NOMO-1 treated with dmso at 0.1 percent for 144 hours (cell line): ENCODE measurements at regions not wholly inside any gene's neighbourhood (a gene's known extent, or its start where the extent isn't known, plus 50 kb on each side); places are given as distances from the start of the nearest gene placed in this dataset.
"Not testable (repeated sequence)": the region's sequence is repeated elsewhere in the genome, so short reads cannot be mapped to it uniquely, and the experiment has no call there.

Experiments used
- DNase-seq: peaks from one replicate; lab custom pipeline; 2025; ENCODE audit not compliant: unreplicated experiment; lab: John Stamatoyannopoulos, UW

DNA sequence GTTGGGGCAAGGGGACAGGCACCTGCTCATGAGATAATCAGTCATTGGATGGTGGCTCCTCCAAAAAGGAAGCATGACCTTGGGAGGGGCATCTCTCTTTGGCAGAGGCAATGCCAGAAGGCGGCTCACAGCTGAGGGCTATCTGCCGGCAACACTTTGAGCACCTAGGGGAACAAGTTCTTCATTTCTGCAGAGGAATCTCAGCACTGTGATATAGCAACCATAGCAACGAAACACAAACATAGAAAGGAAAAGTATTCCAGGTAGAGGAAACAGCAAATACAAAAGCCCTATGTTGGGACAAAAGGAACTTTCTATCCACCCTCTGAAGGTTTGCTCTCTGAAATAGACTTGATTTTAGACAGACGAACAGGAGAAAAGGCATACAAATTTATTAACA lies 89.1 kb upstream of the NEDD4L start:
- DNase-seq = no peak

DNA sequence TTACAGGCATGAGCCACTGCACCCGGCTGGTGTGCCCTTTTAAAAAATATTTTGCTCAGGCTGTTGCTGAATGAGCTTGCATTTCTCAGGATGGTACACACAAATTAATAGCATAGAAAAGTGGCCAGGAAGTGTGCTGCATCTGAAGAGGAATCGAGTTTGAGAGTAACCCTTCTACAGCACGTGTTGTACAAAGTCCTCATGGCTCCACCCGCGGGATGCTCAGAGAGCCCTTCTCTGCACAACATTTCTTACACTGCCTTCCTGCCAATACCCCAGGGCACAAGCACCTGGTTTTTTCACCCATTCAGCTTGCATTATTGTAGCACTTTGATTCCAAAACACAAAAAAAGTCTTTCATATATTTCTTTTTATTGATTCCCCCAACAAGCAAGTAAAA lies 90.1 kb upstream of the NEDD4L start:
- DNase-seq = no peak

DNA sequence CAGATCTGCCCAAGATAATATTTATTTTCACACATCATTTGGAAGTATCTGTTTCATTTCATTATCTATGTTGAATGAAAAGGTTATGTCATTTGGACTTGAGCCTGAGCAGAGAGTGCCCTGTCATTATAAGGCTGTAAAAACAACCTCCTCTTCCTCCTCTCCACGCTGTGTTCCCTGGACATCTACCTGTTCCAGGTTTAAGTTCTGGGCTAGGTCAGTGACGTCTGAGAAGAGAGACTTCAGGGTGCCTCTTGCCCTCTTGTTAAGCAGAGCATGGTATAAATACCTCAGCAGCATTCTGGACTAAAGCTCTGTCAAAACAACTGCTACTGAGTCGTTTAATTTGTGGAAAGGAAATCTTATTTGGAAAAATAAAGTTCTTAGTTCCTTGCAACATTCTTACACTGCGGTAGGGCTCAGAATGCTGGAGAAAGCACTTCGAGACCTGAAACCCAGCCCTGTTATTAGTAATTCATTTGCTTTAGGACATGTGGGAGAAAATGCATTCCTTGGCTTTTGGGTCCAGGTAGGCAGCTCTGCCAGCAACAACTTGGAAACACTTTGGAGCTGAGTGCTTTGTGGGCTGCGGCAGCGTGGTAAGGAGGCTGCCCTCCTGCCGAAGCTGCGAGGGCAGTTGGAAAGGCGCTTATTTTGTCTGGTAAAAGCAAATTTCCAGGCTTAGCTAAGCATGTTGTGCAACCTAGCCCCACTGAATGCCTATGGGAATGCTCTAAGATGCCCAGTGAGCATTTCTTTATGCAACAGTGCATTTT lies 91.8 kb upstream of the NEDD4L start:
- DNase-seq = no peak

DNA sequence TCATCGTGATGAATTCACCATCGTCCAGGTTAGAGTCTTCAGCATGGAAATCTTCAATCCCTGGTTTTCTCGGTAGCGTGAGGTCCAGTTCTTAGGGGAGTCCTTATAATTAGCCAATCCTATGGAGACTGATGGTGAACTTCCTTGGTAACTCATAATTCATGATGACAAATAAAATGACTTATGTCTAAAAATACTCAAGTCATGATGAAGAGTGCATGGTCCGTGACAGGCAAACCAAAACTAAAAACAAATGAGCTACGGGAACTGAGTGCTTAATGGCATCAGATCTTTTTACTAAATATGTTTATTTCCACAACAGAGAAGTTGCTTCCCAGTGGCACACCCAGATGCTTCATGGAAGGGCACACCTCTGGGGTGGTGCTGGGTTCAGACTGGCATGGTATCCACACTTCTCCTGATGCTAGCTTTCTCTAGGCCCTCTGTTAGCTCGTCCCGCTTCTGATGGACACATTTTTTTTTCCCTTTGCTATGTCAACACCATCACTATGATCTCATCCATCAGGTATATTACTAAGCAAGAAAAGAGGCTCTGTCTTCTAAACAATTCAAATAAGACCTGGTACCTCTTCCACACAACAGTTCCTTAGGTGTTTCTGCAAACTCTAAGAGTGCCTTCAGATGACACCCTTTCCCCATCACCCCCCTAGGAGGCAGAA lies 92.8 kb upstream of the NEDD4L start:
- DNase-seq = no peak

DNA sequence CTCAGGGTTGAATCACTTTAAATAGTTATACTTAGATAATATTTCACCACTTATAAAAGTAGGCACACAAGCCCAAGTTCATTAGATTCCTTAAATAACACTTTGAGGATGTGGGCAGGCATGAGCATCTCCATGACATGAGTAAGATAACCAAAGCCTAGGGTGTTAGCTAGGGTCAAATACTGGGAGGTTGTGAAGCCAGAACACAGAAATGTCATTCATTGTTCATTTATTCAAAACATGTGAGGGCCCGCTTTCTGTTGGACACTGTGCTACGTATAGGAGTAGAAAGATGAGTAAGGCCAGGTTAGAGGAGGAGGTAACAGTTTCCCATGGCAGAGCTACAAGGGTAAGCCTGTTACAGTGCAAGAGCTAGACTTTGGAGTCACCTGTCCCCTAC lies 93.5 kb upstream of the NEDD4L start:
- DNase-seq = no peak

DNA sequence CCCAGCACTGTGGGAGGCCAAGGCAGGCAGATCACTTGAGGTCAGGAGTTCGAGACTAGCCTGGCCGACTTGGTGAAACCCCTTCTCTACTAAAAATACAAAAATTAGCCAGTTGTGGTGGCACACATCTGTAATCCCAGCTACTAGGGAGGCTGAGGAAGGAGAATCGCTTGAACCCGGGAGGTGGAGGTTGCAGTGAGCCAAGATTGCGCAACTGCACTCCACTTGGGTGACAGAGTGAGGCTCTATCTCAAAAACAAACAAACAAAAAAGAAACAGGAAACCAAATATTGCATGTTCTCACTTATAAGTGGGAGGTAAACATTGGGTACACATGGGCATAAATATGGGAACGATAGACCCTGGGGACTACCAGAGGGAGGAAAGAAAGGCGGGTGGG lies 94.7 kb upstream of the NEDD4L start:
- not testable (repeated sequence) for DNase-seq

DNA sequence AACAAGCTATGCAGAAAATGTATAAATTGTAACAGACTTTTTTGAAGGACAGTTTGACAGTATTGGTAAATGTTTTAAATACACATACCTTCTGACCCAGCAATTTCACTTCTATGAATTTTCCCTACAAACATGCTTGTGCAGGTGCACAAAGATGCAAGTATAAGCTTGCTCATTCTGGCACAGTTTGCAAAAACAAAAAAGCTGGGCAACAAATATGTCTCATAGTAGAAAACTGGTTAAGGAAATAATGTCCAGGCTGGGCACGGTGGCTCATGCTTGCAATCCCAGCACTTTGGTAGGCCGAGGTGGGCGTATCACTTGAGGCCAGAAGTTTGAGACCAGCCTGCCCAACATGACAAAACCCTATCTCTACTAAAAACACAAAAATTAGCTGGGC lies 96.9 kb upstream of the NEDD4L start:
- no peak for DNase-seq

DNA sequence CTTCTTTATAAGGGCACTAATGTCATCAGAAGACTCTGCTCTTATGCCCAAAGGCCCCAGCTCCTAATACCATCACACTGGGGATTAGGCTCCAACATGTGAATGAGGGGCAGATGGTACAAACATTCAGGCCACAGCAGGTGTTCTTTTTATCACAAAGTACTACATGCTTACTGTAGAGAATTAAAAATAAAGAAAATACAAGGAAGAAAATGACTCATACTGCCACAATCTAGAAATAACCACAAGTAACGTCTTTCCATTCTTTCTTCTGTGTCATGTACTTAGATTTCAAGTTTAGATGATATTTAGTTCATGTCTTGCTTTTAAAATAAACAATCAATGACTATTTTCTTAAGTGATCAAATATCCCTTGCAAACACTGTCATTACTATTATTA lies 100.3 kb upstream of the NEDD4L start:
- DNase-seq = no peak

DNA sequence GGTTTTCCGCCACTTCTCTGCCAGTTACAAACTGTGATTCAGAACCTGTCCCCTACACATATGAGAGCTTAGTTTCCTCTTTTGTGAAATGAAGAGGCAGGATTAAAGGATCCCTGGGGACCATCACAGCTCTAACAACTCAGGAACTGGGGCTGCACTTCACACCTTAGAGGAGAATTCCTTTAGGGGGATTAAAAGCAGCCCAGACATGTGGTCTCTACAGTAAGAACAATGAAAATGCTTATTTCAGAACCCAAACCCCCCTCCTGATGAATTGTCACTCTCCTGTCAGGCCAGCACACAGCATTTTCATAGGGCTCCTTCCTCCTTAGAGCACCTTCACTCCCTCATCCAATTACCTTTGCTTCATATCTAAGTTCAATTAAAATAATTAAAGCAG lies 101.5 kb upstream of the NEDD4L start:
- DNase-seq = no peak

DNA sequence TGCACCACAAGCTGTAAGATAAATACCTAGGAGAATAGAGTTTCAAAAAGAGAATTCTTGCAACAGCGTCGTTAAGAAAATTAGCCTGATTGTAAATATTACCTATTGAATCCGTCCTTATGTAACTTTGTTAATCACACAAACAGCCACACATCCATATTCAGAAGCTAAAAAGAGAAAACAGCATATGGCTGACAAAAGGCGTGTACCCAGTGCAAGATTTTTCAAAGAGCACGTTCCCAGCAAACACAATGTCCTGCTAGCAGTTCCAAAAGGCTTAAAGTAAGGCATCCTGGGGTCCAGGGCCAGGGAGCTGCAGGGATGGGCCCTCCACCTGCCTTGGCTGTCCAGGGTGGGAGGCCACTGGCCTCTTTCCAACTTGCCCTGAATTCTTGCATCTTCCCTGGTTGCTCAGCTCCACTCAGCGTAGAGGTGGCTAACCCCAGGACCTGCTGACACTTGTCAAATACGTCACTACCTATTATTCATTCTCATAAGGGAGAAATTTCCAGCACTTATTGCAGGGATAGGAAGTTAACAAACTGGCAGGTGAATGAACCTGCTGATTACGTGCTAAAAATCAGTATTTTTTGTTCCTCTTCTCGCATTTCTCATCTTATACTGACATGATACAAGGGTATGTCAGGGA lies 102.1 kb upstream of the NEDD4L start:
- DNase-seq = no peak

DNA sequence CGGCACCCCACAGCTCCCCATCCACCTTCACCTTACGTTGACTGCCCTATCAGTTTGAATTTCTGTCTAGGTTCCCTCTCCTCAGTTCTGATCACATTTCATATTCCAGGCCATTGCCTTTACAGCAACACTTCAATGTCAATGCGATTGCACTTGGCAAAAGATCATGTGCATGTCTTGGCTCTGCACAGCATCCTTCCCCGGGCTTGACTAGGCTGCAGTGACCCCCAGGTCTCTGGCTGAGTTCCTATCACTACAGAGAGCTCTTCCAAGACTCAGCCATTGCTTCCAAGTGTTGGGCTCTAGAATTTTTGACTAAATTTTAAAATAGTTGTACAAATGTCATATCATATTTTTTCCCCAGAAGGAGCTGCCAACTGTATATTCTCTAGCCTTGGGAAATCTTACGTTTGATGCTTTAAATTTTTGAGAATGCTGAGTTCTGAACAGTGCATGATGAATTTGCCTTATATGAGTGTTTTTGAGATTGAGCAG lies 103.8 kb upstream of the NEDD4L start:
- no peak for DNase-seq

DNA sequence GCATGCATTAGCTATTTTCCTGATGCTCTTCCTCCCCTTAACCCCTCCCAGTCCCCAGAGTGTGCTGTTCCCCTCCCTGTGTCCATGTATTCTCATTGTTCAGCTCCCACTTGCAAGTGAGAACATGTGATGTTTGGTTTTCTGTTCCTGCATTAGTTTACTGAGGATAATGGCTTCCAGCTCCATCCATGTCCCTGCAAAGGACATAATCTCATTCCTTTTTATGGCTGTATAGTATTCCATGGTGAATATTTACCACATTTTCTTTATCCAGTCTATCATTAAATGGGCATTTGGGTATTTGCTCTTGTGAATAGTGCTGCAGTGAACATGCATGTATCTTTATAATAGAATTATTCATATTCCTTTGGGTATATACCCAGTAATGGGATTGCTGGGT lies 109.7 kb upstream of the NEDD4L start:
- DNase-seq = not testable (repeated sequence)

DNA sequence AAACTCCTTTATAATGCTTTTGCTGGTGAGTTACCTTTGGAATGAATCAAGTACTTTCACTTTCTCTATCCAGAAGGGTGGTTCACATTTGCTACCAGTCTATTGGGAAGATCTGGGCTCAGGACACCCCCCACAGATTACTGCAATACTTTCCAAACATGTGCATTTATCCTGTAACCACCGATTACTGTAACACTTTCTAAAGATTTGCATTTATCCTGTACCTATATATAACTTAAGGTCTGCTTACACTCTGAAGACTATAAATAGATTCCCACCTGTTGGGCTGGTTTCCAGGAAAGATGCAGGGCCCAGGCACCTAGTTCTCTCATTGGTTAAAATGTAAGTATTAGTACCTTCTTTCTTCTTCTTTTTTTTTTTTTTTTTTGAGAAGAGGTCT lies 113.0 kb upstream of the NEDD4L start:
- DNase-seq = no peak

DNA sequence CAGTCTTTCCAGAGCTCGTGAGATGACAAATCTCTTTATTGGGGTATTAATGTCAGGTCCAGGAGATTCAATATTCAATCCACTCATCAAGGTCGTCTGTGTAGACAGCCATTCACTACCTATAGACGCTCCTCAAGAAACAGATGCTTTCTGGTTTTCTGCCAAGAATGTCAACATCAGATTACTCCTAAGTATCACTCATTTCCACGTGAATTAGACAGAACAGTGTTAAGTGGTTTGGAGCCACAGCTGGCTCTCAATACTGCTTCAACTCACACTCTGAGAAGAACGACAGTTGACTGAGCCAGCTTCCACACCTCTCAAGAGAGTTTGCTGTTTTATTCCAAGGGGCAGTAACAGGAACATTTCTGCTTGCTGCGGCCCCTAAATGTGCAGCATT lies 113.5 kb upstream of the NEDD4L start:
- no peak for DNase-seq

DNA sequence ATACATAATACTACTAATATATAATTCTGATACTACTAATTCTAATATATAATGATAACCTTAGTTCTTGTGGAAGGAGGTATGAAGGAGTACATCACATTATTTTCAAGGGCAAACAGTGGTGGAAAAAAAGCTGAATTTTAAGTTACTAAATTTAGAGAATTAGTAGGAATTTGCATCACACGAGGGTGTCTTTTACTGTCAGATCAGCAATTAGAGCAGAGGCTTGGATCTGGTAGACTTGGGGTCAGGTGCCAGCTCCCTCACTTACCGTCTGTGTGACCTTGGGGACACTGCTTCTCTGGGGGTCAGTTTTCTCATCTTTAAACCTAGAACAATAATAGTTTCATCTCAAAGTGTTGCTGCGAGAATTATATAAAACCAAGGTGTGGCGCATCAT lies 114.1 kb upstream of the NEDD4L start:
- DNase-seq = no peak

DNA sequence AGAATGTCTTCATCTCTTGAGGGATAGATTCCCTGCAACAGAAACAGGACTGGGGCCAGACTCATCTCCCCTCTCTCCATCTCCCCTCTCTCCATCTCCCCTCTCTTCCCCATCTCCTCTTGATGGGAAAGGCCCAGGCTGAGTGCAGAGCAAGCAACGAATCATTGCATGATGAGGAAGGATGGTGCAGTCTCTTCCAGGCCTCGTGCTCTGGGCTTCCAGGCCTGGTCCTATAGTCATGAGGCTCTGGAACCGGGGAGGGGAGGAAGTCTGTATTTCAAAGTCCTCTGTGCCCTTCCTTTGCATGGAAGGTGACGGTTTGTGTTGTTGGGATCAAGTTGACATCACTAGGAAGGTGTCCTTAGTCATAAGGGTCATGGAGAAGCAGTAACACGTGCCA lies 115.6 kb upstream of the NEDD4L start:
- no peak for DNase-seq

DNA sequence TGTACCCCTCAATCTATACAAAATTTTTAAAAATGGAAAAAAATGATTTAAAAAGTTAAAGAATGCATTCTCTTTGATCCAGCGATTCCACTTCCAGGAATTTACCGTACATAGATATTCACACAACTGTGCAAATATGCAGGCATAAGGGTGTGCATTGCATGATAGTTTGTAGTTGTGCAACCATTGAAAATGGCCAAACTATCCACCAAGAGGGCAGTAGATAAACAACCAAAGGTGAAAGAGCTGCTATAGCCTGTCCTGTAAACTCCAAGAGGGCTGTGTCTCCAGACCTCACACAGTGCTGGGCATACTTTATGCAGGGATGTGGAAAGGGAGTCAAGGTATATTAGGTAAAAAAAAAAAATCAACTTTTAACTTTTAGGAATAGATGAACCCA lies 116.5 kb upstream of the NEDD4L start:
- DNase-seq = no peak

DNA sequence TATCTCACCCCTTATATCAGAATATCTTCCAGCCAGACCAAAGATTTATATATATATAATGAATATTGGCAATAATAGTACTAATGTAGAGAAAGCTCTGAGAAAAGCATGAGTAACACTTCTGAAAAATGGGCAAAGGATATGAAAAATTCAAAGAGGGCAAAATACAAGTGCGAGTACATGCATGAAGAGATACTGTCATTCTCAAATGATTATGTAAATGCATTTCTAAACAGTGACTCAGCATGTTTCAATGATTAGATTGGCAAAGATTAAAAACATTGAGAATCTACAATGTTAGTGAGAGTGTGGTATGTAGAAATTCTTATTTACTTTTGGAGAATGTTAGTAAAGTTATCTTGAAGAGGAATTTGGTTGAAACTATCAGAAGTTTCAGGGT lies 118.3 kb upstream of the NEDD4L start:
- no peak for DNase-seq

DNA sequence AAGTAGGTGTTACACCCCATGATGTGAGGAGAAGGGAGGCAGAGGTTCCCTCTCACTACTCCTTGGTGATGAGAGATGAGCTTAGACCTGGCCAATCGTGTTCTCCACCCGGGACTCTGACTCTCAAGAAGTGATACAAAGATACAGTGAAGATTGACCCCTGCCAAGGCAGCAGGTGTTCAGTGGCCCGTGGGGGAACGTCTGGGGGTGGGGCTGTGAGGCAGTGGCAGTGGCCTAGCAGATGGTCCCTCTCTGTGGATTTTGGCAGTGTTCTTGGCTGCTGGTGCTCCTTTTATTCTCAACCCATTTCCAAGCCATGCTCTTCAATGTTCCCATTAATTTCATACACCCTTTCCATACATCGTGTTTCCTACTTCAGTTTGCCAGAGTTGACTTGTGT lies 120.4 kb upstream of the NEDD4L start:
- DNase-seq = no peak

DNA sequence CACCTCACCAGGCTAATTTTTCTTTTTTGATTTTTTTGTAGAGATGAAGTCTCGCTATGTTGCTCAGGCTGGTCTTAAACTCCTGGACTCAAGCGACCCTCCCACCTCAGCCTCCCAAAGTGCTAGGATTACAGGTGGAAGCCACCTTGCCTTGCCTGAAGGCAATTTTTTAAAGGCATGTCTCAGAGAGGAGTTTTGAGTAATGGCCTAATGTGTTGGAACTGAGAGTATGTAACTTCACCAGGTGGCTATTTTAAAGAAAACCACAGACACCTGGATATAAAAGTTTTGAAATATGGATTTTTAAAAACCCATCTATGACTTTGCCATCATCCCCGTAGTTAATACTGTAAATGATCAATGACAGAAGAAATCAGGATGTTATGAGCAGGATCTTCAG lies 119.8 kb upstream of the ATP8B1 start:
- no peak for DNase-seq

DNA sequence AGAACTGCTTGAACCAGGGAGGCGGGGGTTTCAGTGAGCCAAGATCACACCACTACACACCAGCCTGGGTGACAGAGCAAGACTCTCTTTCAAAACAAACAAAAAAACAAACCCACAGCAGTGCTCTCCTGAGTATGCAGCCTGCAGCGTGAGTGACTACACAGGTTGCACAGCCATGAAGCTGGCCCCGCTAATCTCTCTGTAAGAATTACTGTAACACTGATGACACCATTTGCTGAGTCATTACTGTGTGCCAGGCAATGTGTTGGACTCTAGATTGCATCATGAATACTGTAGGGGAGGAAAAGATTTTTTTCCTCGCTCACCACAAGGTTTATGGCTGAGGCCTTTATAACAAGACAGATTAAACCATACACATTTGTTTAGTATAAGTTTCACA lies 118.6 kb upstream of the ATP8B1 start:
- DNase-seq = peak; percentile 40

DNA sequence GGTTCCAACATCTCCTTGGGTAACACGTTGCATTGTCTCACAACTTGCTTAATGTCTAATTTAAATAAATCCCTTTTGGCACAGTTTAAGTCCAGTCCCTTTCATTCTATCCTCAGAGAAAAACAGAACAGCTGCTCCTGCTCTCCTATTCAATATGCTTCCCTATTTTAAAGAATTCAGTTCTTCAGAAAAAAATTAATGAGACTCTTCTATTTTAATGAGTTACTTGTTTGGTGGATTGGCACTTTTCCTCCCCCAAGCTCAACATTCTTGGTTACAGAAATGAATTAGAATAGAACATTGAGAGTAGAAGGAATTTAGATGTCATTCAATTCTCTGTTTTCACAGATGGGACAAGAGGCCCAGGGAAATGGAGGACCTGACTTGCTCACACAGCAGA lies 116.9 kb upstream of the ATP8B1 start:
- no peak for DNase-seq
